Naive thymus-derived CD4-positive, alpha-beta T cell (primary cell): ENCODE measurements at regions not wholly inside any gene's neighbourhood (a gene's known extent, or its start where the extent isn't known, plus 50 kb on each side); places are given as distances from the start of the nearest gene placed in this dataset.

Experiments
- ATAC-seq: fragments of 150-1000 bp; cut with Tn5 transposase; 2 replicates; pipeline ENCODE4 v1.10.0; 2021; ENCODE audit warnings: mild to moderate bottlenecking, moderate library complexity
- CTCF ChIA-PET: fragments of 350-600 bp; sonication (Branson Sonifier 250); formaldehyde crosslinking; loops from one replicate; lab custom pipeline; 2021; ENCODE audit warnings: antibody characterized with exemption; lab: Charles Lee
- POLR2A ChIA-PET: fragments of 350-600 bp; sonication (Branson Sonifier 250); formaldehyde crosslinking; loops from one replicate; lab custom pipeline; 2021; ENCODE audit warnings: antibody characterized with exemption, inconsistent platforms; lab: Charles Lee
- DNase-seq, 9 donors: peaks; one replicate each; pipeline versions ENCODE4 v3.0.0 to v3.0.0-alpha.2; 2020 to 2022; ENCODE audit warnings: mixed read lengths in 1 of 9
- H3K27ac ChIP-seq: one replicate; pipeline ENCODE4 v1.7.0; 2013; ENCODE audit warnings: mild to moderate bottlenecking, low read depth, low read length, moderate library complexity
- H3K27me3 ChIP-seq, 2 donors: one replicate each; pipeline ENCODE4 v1.7.0; 2013; ENCODE audit warnings: low read length in 2 of 2, mild to moderate bottlenecking in 2 of 2, moderate library complexity in 2 of 2; ENCODE audit not compliant: control insufficient read depth in 2 of 2, insufficient read depth in 2 of 2
- H3K36me3 ChIP-seq, 3 experiments: 1 replicate in 2 of 3; 2 replicates in 1 of 3; pipeline ENCODE4 v1.7.0; 2013; ENCODE audit warnings: low read length in 3 of 3, mild to moderate bottlenecking in 3 of 3, moderate library complexity in 1 of 3; ENCODE audit not compliant: insufficient read depth in 3 of 3, control insufficient read depth in 2 of 3
- H3K4me1 ChIP-seq, 2 donors: one replicate each; pipeline ENCODE4 v1.7.0; 2013; ENCODE audit warnings: low read length in 2 of 2, mild to moderate bottlenecking in 2 of 2, moderate library complexity in 1 of 2; ENCODE audit not compliant: control insufficient read depth in 2 of 2, insufficient read depth in 2 of 2
- H3K4me3 ChIP-seq: 2 replicates; pipeline ENCODE4 v1.7.0; 2013; ENCODE audit warnings: mild to moderate bottlenecking, low read length
- H3K9me3 ChIP-seq, 3 experiments: 1 replicate in 2 of 3; 2 replicates in 1 of 3; pipeline ENCODE4 v1.7.0; 2013; ENCODE audit warnings: low read length in 3 of 3; ENCODE audit not compliant: control insufficient read depth in 2 of 3
- H3K27ac Mint-ChIP-seq, 9 donors: one replicate each; pipeline ENCODE4 v1.8.0; 2020 to 2022; ENCODE audit warnings: mixed read lengths in 9 of 9, mild to moderate bottlenecking in 8 of 9, moderate library complexity in 5 of 9, inconsistent platforms in 2 of 9
- H3K27me3 Mint-ChIP-seq, 5 donors: one replicate each; pipeline ENCODE4 v1.8.0; 2021 to 2022; ENCODE audit warnings: mixed read lengths in 5 of 5, mild to moderate bottlenecking in 1 of 5
- H3K36me3 Mint-ChIP-seq, 5 donors: one replicate each; pipeline ENCODE4 v1.8.0; 2020 to 2022; ENCODE audit warnings: mixed read lengths in 5 of 5, mild to moderate bottlenecking in 3 of 5, inconsistent platforms in 1 of 5
- H3K4me1 Mint-ChIP-seq, 7 donors: one replicate each; pipeline ENCODE4 v1.8.0; 2020 to 2022; ENCODE audit warnings: mixed read lengths in 7 of 7, mild to moderate bottlenecking in 3 of 7, inconsistent platforms in 1 of 7
- H3K4me3 Mint-ChIP-seq, 10 donors: one replicate each; pipeline ENCODE4 v1.8.0; 2020 to 2022; ENCODE audit warnings: mild to moderate bottlenecking in 10 of 10, mixed read lengths in 10 of 10, moderate library complexity in 6 of 10, inconsistent platforms in 2 of 10
- H3K9me3 Mint-ChIP-seq, 11 donors: one replicate each; pipeline ENCODE4 v1.8.0; 2020 to 2022; ENCODE audit warnings: mixed read lengths in 11 of 11, mild to moderate bottlenecking in 4 of 11, inconsistent platforms in 1 of 11, moderate library complexity in 1 of 11
- intact Hi-C, 2 donors: fragments of 100-400 bp; cut with micrococcal nuclease; formaldehyde crosslinking; loops; one replicate each; pipeline ENCODE4 v1.15.1; 2023

GRCh38 chrX:36436361-36436760 is 516.8 kb downstream of the CFAP47 start:
- H3K4me3 Mint-ChIP-seq: no peak overlapping the region
- POLR2A ChIA-PET: no interaction called here
- Histone ChIP-seq H3K36me3 (no peaks in the 10 kb centered on the region), H3K27ac (no peak overlapping the region), H3K4me1 (no peaks in the 10 kb centered on the region), H3K9me3 (no peaks in the 10 kb centered on the region), H3K27me3 (no peaks in the 10 kb centered on the region), H3K4me3 (no peak overlapping the region)
- H3K4me1 Mint-ChIP-seq: no peaks in the 10 kb centered on the region
- H3K27me3 Mint-ChIP-seq: no peaks in the 10 kb centered on the region
- peaks cover 0 to 3% (median under 1%) of the 10 kb centered on the region in 11 donors for H3K9me3 Mint-ChIP-seq
- no peak for ATAC-seq
- intact Hi-C loops: no loop called here
- no peaks in the 10 kb centered on the region for H3K36me3 Mint-ChIP-seq
- DNase-seq: no peak
- CTCF ChIA-PET: no interaction called here
- H3K27ac Mint-ChIP-seq: no peak overlapping the region

- no peak overlapping the region for H3K27ac ChIP-seq
- POLR2A ChIA-PET: no interaction called here
- no peak for ATAC-seq
- no peaks in the 10 kb centered on the region for H3K27me3 Mint-ChIP-seq
- no peaks in the 10 kb centered on the region for H3K36me3 ChIP-seq
- H3K9me3 ChIP-seq: no peaks in the 10 kb centered on the region
- no peak overlapping the region for H3K4me3 ChIP-seq
- H3K27me3 ChIP-seq: no peaks in the 10 kb centered on the region
- no peak for DNase-seq
- no peaks in the 10 kb centered on the region for H3K4me1 ChIP-seq
- no peak overlapping the region for H3K27ac Mint-ChIP-seq
- no peaks in the 10 kb centered on the region for H3K36me3 Mint-ChIP-seq
- intact Hi-C loops: no loop called here
- no peak overlapping the region for H3K4me3 Mint-ChIP-seq
- peaks cover 0 to 6% (median 2%) of the 10 kb centered on the region in 11 donors for H3K9me3 Mint-ChIP-seq
- CTCF ChIA-PET: no interaction called here
- H3K4me1 Mint-ChIP-seq: peaks cover 0 to 2% (median 0%) of the 10 kb centered on the region in 7 donors
Observed at GRCh38 chrX:36443007-36443406, 523.5 kb downstream of the CFAP47 start.

- H3K27ac Mint-ChIP-seq: no peak overlapping the region
- H3K27me3 Mint-ChIP-seq: no peaks in the 10 kb centered on the region
- Histone ChIP-seq H3K27ac (no peak overlapping the region), H3K9me3 (no peaks in the 10 kb centered on the region), H3K27me3 (no peaks in the 10 kb centered on the region), H3K4me3 (no peak overlapping the region), H3K36me3 (no peaks in the 10 kb centered on the region), H3K4me1 (no peaks in the 10 kb centered on the region)
- ChIA-PET POLR2A (no interaction called here), CTCF (no interaction called here)
- H3K4me3 Mint-ChIP-seq: no peak overlapping the region
- peaks cover 0 to 2% (median 0%) of the 10 kb centered on the region in 7 donors for H3K4me1 Mint-ChIP-seq
- H3K9me3 Mint-ChIP-seq: peaks cover 0 to 16% (median 3%) of the 10 kb centered on the region in 11 donors
- no peak for DNase-seq
- intact Hi-C loops: no loop called here
- no peaks in the 10 kb centered on the region for H3K36me3 Mint-ChIP-seq
- no peak for ATAC-seq
Observed at GRCh38 chrX:36445566-36445965, 526.0 kb downstream of the CFAP47 start.

GRCh38 chrX:36462142-36462541 is 542.6 kb downstream of the CFAP47 start:
- Histone ChIP-seq H3K4me1 (no peaks in the 10 kb centered on the region), H3K9me3 (no peaks in the 10 kb centered on the region), H3K27ac (no peak overlapping the region), H3K4me3 (no peak overlapping the region), H3K27me3 (no peaks in the 10 kb centered on the region), H3K36me3 (no peaks in the 10 kb centered on the region)
- Mint-ChIP-seq H3K4me1 (no peaks in the 10 kb centered on the region), H3K27ac (no peak overlapping the region), H3K4me3 (no peak overlapping the region), H3K9me3 (peaks cover 0 to 8% (median 4%) of the 10 kb centered on the region in 11 donors), H3K36me3 (no peaks in the 10 kb centered on the region), H3K27me3 (no peaks in the 10 kb centered on the region)
- ATAC-seq: no peak
- no peak for DNase-seq
- ChIA-PET POLR2A (no interaction called here), CTCF (no interaction called here)
- intact Hi-C loops: no loop called here

GRCh38 chrX:36480441-36480990 is 527.6 kb upstream of the FAM47C start:
- peaks cover 0 to 5% (median 0%) of the 10 kb centered on the region in 11 donors for H3K9me3 Mint-ChIP-seq
- Histone ChIP-seq H3K9me3 (no peaks in the 10 kb centered on the region), H3K4me3 (no peak overlapping the region), H3K27me3 (no peaks in the 10 kb centered on the region), H3K4me1 (no peaks in the 10 kb centered on the region), H3K36me3 (no peaks in the 10 kb centered on the region), H3K27ac (no peak overlapping the region)
- ATAC-seq: no peak
- CTCF ChIA-PET: no interaction called here
- intact Hi-C loops: no loop called here
- H3K4me3 Mint-ChIP-seq: no peak overlapping the region
- H3K27ac Mint-ChIP-seq: no peak overlapping the region
- H3K4me1 Mint-ChIP-seq: peaks cover 0 to 2% (median 0%) of the 10 kb centered on the region in 7 donors
- no peak for DNase-seq
- POLR2A ChIA-PET: no interaction called here
- H3K36me3 Mint-ChIP-seq: no peaks in the 10 kb centered on the region
- H3K27me3 Mint-ChIP-seq: no peaks in the 10 kb centered on the region

- no peak for ATAC-seq
Observed at GRCh38 chrX:36501169-36501702, 506.9 kb upstream of the FAM47C start.

GRCh38 chrX:36504625-36505024 is 503.5 kb upstream of the FAM47C start:
- DNase-seq: no peak
- POLR2A ChIA-PET: no interaction called here
- no peak overlapping the region for H3K27ac Mint-ChIP-seq
- peaks cover 0 to 24% (median 7%) of the 10 kb centered on the region in 11 donors for H3K9me3 Mint-ChIP-seq
- Histone ChIP-seq H3K4me3 (no peak overlapping the region), H3K4me1 (no peaks in the 10 kb centered on the region), H3K36me3 (no peaks in the 10 kb centered on the region), H3K9me3 (no peaks in the 10 kb centered on the region), H3K27me3 (no peaks in the 10 kb centered on the region), H3K27ac (no peak overlapping the region)
- H3K27me3 Mint-ChIP-seq: no peaks in the 10 kb centered on the region
- H3K4me1 Mint-ChIP-seq: no peaks in the 10 kb centered on the region
- intact Hi-C loops: no loop called here
- CTCF ChIA-PET: no interaction called here
- no peak overlapping the region for H3K4me3 Mint-ChIP-seq
- no peak for ATAC-seq
- H3K36me3 Mint-ChIP-seq: no peaks in the 10 kb centered on the region

More at GRCh38 chrX:36501169-36501702, 506.9 kb upstream of the FAM47C start:
- no peaks in the 10 kb centered on the region for H3K36me3 Mint-ChIP-seq
- H3K27ac Mint-ChIP-seq: no peak overlapping the region
- no peak overlapping the region for H3K27ac ChIP-seq
- H3K27me3 ChIP-seq: no peaks in the 10 kb centered on the region
- H3K4me1 Mint-ChIP-seq: no peaks in the 10 kb centered on the region
- H3K4me3 ChIP-seq: no peak overlapping the region
- intact Hi-C loops: no loop called here
- POLR2A ChIA-PET: no interaction called here
- H3K9me3 Mint-ChIP-seq: peaks cover 0 to 4% (median under 1%) of the 10 kb centered on the region in 11 donors
- no peak overlapping the region for H3K4me3 Mint-ChIP-seq
- no peaks in the 10 kb centered on the region for H3K27me3 Mint-ChIP-seq
- H3K36me3 ChIP-seq: no peaks in the 10 kb centered on the region
- CTCF ChIA-PET: no interaction called here
- no peak for DNase-seq
- H3K9me3 ChIP-seq: no peaks in the 10 kb centered on the region
- H3K4me1 ChIP-seq: no peaks in the 10 kb centered on the region
